H7 (cell line): ENCODE measurements at regions not wholly inside any gene's neighbourhood (a gene's known extent, or its start where the extent isn't known, plus 50 kb on each side); places are given as distances from the start of the nearest gene placed in this dataset.
"Not testable (repeated sequence)": the region's sequence is repeated elsewhere in the genome, so short reads cannot be mapped to it uniquely, and the experiment has no call there.

Experiments used
- DNase-seq: peaks from one replicate; pipeline ENCODE4 v3.0.0; 2012
- H3K27me3 ChIP-seq: 2 replicates; pipeline ENCODE4 v1.6.0; 2011; ENCODE audit warnings: mild to moderate bottlenecking, low read length; ENCODE audit not compliant: control insufficient read depth, insufficient read depth
- H3K36me3 ChIP-seq: replicated peaks from 2 replicates; pipeline ENCODE4 v1.5.1; 2011; ENCODE audit warnings: low read length; ENCODE audit not compliant: control insufficient read depth, insufficient read depth
- H3K4me3 ChIP-seq: 2 replicates; pipeline ENCODE4 v1.5.1; 2011; ENCODE audit warnings: low read depth, mild to moderate bottlenecking, control low read depth, low read length, moderate library complexity; ENCODE audit not compliant: insufficient read depth

- not testable (repeated sequence) for H3K36me3 ChIP-seq
- peak; percentile 0 for DNase-seq
Observed at GRCh38 chr17:18546514-18547398, 70.2 kb downstream of the LGALS9C start.

GRCh38 chr17:18557086-18557485, 80.5 kb downstream of the LGALS9C start:
- not testable (repeated sequence) for H3K36me3 ChIP-seq, H3K27me3 ChIP-seq, H3K4me3 ChIP-seq, DNase-seq

More at GRCh38 chr17:18546514-18547398, 70.2 kb downstream of the LGALS9C start:
- not testable (repeated sequence) for H3K27me3 ChIP-seq, H3K4me3 ChIP-seq

- not testable (repeated sequence) for H3K36me3 ChIP-seq, H3K27me3 ChIP-seq, H3K4me3 ChIP-seq, DNase-seq
Observed at GRCh38 chr17:18563381-18564098, 80.7 kb downstream of the TBC1D28 start.

- H3K4me3 ChIP-seq, H3K27me3 ChIP-seq, DNase-seq, H3K36me3 ChIP-seq: not testable (repeated sequence)
Observed at GRCh38 chr17:18564099-18564448, 80.1 kb downstream of the TBC1D28 start.

DNA sequence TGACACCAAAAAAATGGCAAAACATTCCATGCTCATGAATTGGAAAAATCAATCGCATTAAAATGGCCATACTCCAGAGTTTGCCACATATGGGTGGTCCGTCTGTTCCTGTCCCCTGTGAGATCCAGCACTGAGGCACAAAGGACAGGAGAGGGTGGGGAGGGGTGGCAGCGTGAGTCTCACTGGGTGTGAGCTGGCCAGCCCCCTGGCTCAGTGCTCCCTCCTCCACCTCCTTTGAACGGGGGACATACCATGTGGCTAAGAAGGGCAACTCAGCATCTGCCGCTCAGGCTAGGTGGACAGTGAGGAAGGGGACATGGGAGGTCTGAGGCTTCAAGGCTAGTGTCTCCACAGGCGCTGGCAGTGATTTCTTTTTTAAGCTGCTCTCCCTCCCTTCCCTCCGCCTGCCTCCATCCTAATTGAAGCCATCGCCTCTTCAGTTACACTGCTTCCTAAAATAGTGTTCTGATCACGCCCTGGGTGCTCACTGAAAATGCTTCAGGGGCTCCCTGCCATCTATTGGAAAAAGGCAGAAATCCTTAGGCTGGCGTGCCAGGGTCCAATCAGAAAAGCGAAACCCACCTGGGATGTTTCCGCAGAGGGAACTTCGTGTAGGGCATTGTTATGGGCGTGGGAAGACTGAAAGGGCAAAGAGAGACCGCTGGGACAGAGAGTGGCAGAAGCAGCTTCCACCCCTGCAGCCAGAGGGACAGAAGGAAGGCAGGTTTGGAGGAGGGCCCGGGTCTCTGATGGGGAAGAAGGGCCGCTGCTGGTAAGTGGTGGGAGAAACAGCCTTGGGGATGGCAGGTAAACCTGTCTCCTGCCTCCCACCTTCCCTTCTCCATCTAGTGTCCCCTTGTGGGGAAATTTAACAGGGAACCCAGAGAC, 75.8 kb downstream of the TBC1D28 start:
- H3K36me3 ChIP-seq, H3K27me3 ChIP-seq, H3K4me3 ChIP-seq, DNase-seq: not testable (repeated sequence)

DNA sequence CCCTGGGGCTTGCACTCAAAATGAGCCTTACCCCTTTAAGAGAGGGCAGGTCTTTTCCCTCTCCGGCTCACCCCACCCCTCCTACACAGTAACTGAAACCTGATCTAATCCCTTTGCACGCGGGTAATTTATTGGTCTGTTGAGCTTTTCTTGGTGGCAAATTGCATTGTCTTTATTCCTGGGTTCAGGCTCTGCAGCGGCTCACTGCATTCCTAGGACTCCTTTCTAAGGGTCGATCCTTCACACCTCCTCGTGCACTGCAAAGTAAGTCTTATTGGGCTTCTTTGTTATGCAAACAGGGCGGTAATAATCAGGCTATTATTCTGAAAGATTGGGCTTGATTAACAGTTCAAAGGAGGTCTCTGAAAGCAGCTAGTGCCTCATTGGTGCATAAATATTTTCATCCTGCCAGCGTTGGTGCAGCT, 74.7 kb downstream of the TBC1D28 start:
- H3K4me3 ChIP-seq, DNase-seq, H3K27me3 ChIP-seq, H3K36me3 ChIP-seq: not testable (repeated sequence)

DNA sequence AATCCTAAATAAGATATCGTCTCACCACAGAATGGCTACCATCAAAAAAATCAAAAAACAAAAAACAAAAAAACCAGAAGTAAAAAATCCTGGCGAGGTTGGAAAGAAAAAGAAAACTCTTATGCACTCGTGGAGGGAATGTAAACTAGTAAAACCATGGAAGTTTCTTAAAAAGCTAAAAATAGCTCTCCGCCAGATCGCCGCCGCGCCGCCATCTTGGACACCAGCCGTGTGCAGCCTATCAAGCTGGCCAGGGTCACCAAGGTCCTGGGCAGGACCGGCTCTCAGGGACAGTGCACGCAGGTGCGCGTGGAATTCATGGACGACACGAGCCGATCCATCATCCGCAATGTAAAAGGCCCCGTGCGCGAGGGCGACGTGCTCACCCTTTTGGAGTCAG, 71.7 kb downstream of the TBC1D28 start:
- not testable (repeated sequence) for H3K27me3 ChIP-seq, H3K4me3 ChIP-seq, DNase-seq, H3K36me3 ChIP-seq

- not testable (repeated sequence) for H3K4me3 ChIP-seq, H3K27me3 ChIP-seq, H3K36me3 ChIP-seq, DNase-seq
Observed at GRCh38 chr17:18574137-18574536, 70.1 kb downstream of the TBC1D28 start.
